ENCODE measurements at regions not wholly inside any gene's neighbourhood (a gene's known extent, or its start where the extent isn't known, plus 50 kb on each side); places are given as distances from the start of the nearest gene placed in this dataset.
A peak's percentile ranks its signal among the peaks of the same experiment; 100 is the strongest.

DNA sequence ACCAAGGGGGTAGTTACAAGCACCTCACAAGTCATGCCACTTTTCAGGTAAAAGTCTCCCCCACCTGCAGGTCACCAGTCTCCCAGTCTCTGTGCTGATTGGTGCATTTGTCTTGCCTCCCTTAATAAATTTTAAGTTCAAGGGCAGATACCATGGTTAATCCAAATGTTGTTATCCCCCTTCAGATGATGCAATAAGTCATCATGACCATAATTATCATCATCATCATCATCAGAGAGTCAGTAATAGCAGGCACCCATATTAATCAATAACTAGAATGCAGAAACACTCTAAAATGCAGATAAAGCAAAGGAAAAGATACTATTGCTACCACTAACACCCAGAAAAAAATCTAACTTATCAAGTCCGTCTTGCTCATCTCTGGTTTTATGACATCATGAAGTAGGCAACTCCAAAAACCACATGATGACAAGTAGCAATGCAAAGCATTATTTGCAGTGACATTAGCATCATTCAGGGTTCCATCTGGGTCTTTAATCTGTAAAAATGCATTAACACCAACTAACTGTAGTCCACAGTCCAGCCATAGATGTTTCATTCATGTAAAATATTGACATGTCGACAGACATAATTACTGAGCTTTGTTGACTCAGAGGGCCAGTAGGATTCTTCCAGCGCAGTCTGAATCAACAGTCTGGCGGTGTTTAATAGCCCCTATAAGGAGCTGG lies 492.0 kb upstream of the RUNX1 start:
- no peak overlapping the region for H3K4me3 ChIP-seq (ENCODE audit: low read depth, low read length)
- TF ChIP-seq, protein P1, sequence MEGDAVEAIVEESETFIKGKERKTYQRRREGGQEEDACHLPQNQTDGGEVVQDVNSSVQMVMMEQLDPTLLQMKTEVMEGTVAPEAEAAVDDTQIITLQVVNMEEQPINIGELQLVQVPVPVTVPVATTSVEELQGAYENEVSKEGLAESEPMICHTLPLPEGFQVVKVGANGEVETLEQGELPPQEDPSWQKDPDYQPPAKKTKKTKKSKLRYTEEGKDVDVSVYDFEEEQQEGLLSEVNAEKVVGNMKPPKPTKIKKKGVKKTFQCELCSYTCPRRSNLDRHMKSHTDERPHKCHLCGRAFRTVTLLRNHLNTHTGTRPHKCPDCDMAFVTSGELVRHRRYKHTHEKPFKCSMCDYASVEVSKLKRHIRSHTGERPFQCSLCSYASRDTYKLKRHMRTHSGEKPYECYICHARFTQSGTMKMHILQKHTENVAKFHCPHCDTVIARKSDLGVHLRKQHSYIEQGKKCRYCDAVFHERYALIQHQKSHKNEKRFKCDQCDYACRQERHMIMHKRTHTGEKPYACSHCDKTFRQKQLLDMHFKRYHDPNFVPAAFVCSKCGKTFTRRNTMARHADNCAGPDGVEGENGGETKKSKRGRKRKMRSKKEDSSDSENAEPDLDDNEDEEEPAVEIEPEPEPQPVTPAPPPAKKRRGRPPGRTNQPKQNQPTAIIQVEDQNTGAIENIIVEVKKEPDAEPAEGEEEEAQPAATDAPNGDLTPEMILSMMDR (IDR thresholded peaks at IDR 0.05; ENCODE audit: insufficient read depth, low read depth, low read length), result no peak
- DNase-seq (ENCODE audit: low read depth), result no peak

DNA sequence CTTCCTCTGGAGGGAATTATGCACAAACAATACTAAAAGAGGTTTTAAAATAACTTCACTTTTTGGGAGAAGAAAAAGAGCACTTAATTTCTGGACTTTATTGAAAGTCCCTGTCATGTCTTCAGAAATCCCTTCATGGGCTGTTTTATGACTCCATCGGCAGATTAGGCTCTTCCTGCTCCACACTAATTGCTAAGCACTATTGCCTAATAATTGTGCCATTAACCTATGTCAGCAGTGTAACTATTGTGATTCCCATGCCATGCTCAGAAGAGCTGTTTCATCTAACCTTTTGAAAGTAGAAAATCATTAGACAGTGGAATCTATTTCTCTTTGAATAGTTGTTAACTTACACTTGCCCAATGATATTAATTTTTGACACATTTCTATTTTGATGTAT lies 489.3 kb upstream of the RUNX1 start:
- TF ChIP-seq, protein P1 (IDR thresholded peaks at IDR 0.05; ENCODE audit: insufficient read depth, low read depth, low read length), result no peak
- no peak overlapping the region for H3K4me3 ChIP-seq (ENCODE audit: low read depth, low read length)
- peak; percentile 10 for DNase-seq (ENCODE audit: low read depth)

DNA sequence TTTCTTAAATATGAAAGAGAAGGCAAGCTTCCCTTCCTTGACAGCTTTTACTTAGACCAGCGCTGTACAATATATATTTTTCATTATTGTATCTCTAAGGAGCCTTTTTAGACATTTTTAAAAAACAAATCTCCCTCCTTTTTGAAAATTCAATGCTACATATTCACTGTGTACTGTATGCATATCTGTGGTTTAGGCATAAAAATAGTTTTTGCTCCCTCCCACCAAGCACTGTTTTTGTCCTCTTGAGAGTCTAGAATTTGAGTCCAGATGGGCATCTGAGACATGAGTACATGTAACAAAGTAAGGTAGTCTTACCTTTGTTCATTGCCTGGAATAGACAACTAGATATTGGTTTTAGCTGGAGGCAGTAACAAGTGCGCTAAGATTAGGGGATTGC lies 488.5 kb upstream of the RUNX1 start:
- H3K4me3 ChIP-seq (ENCODE audit: low read depth, low read length), result no peak overlapping the region
- TF ChIP-seq, protein P1 (IDR thresholded peaks at IDR 0.05; ENCODE audit: insufficient read depth, low read depth, low read length), result no peak
- no peak for DNase-seq (ENCODE audit: low read depth)

DNA sequence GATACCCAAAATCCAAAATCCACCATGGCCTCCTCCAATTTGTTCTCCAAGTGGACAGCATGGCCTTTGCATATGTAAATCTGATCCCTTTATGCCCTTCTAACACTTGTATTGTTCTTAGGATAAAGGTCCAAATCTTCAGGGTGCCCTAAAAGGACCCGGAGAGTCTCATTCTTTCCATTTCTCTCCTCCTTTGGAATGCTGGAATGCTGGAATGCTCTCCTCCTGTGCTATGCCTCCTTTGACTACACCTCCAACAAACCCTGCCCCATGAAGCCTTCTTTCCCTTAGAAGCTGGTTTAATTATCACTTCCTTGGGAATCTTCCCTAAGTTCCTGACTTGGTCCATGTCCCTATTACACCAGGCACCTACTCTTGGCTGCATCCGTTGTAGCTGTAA lies 484.8 kb upstream of the RUNX1 start:
- H3K4me3 ChIP-seq (ENCODE audit: low read depth, low read length), result no peak overlapping the region
- TF ChIP-seq, protein P1 (IDR thresholded peaks at IDR 0.05; ENCODE audit: insufficient read depth, low read depth, low read length), result no peak
- DNase-seq (ENCODE audit: low read depth), result no peak

DNA sequence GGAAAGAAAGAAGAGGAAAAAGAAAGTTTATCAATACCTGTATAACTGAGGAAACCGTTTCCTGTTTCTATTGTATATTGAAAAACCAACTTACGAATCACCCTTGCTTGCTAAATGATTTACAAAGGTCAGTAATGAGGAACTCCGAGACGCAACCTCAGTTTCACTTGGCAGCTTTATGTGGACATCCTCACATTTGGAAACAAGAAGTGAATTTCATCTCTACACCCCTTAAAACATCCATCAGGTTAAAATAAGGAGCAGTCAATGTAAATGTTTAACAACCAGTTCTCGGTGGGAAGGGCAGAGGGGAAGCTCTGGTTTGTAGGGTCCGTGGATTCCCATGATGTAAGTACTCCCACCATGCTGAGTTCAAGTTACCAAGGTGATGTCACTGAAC lies 481.7 kb upstream of the RUNX1 start:
- DNase-seq (ENCODE audit: low read depth), result no peak
- TF ChIP-seq, protein P1 (IDR thresholded peaks at IDR 0.05; ENCODE audit: insufficient read depth, low read depth, low read length), result no peak
- no peak overlapping the region for H3K4me3 ChIP-seq (ENCODE audit: low read depth, low read length)

DNA sequence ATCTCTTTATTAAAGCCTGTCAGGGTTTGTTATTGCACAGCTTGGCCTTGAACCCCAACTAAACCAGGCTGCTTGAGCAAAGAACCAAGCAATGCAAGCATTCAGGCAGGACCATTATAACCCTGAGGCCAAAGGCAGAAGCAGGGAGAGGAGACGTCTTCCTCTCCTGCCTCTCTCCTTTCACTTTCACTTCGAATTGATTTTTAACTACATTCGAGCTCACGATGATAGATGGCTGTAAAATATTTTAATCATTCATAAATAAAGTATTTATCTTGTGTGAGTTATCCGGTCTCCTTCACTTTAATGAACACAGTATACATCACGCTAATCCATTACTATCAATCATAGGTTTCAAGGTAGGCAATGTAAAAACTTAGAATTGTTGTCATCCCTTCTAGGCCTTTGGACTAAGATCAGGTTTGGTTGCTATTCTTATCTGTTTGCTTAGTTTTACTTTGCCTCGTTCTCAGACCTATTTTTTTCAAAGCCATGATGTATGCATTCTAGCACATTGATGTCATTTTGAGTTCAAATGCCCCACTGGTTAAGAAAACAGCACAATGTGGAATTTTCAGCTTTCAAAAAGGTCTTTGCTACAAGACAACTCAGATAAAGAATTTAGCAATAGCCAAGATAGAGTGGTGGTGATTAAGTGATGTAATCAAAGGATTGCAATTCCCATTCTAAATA lies 480.2 kb upstream of the RUNX1 start:
- peak; percentile 59 for DNase-seq (ENCODE audit: low read depth)
- peak overlapping the region; percentile 50 for H3K4me3 ChIP-seq (ENCODE audit: low read depth, low read length)
- TF ChIP-seq, protein P1 (IDR thresholded peaks at IDR 0.05; ENCODE audit: insufficient read depth, low read depth, low read length), result no peak

All from fibroblast of villous mesenchyme (primary cell).